ENCODE measurements at regions not wholly inside any gene's neighbourhood (a gene's known extent, or its start where the extent isn't known, plus 50 kb on each side); places are given as distances from the start of the nearest gene placed in this dataset.

DNA sequence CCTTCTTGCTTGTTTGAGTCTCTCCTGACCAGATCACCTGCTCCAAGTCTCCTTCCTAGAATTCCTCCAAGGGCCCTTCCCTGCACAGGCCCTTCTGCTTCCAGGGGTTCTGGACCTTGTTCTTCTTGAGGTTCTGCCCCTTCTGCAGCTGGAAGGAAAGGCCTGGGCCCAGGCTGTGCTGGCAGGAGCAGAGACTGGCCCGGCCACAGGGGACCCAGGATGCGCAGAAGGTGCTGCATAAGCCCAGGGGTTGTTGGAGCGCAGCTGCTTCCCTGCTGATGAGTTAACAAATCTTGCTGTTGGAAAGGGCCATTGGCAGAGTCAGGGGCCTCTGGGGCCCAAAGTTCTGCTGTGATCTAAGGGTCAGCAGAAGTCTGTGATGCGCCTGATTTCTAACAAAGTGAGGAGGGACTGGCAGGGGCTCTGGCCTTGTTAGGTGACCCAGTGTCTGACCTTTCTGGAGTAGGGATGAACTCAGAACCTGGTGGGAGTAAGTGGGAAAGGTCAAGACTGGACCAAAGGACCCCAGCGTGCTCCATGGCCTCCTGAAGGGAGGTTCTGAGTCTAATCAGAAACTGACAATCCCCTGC, 509.8 kb downstream of the PTPRU start:
- TF ChIP-seq, protein P1, sequence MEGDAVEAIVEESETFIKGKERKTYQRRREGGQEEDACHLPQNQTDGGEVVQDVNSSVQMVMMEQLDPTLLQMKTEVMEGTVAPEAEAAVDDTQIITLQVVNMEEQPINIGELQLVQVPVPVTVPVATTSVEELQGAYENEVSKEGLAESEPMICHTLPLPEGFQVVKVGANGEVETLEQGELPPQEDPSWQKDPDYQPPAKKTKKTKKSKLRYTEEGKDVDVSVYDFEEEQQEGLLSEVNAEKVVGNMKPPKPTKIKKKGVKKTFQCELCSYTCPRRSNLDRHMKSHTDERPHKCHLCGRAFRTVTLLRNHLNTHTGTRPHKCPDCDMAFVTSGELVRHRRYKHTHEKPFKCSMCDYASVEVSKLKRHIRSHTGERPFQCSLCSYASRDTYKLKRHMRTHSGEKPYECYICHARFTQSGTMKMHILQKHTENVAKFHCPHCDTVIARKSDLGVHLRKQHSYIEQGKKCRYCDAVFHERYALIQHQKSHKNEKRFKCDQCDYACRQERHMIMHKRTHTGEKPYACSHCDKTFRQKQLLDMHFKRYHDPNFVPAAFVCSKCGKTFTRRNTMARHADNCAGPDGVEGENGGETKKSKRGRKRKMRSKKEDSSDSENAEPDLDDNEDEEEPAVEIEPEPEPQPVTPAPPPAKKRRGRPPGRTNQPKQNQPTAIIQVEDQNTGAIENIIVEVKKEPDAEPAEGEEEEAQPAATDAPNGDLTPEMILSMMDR (conservative IDR thresholded peaks at IDR 0.05; ENCODE audit: low read length), result no peak
- no peak for TF ChIP-seq EZH2phosphoT487 (IDR thresholded peaks at IDR 0.05; ENCODE audit: borderline replicate concordance)
